ENCODE measurements at regions not wholly inside any gene's neighbourhood (a gene's known extent, or its start where the extent isn't known, plus 50 kb on each side); places are given as distances from the start of the nearest gene placed in this dataset.

DNA sequence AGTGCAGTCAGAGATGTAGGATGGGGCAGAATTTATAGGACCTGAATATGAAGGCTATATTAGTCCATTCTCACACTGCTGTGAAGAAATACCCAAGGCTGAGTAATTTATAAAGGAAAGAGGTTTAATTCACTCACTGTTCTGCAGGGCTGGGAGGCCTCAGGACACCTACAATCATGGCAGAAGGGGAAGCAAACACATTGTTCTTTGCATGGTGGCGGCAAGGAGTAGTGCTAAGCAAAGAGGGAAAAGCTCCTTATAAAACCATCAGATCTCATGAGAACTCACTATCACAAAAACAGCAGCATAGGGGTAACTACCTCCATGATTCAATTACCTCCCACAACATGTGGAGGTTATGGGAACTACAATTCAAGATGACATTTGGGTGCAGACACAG is 76.8 kb upstream of the MSTN start:
- peaks cover 3% of the 10 kb centered on the region for H3K36me3 ChIP-seq (replicated peaks; ENCODE audit: low read depth, low read length)
- H3K4me2 ChIP-seq (ENCODE audit: low read length): no peak overlapping the region
- no peak overlapping the region for H2AFZ ChIP-seq (ENCODE audit: low read depth, low read length)
- H3K4me1 ChIP-seq (ENCODE audit: low read length): peaks cover 6% of the 10 kb centered on the region; the same call in 1 of the 2 replicates
- H3K4me3 ChIP-seq (ENCODE audit: low read length): no peak overlapping the region
- no peak overlapping the region for H3K9ac ChIP-seq (ENCODE audit: low read length)
- no peaks in the 10 kb centered on the region for H3K79me2 ChIP-seq (ENCODE audit: low read length)
- peaks cover 13% of the 10 kb centered on the region; the same call in 1 of the 2 replicates for H3K9me3 ChIP-seq (ENCODE audit: insufficient read depth, low read length)
- no peak overlapping the region for H3K27ac ChIP-seq (ENCODE audit: low read length)
- no peaks in the 10 kb centered on the region for H4K20me1 ChIP-seq (ENCODE audit: insufficient read depth, low read length)
- no peaks in the 10 kb centered on the region for H3K27me3 ChIP-seq (ENCODE audit: low read depth, low read length)
- TF ChIP-seq EZH2phosphoT487 (IDR thresholded peaks at IDR 0.05; ENCODE audit: low read depth): no peak
- TF ChIP-seq, protein P1, sequence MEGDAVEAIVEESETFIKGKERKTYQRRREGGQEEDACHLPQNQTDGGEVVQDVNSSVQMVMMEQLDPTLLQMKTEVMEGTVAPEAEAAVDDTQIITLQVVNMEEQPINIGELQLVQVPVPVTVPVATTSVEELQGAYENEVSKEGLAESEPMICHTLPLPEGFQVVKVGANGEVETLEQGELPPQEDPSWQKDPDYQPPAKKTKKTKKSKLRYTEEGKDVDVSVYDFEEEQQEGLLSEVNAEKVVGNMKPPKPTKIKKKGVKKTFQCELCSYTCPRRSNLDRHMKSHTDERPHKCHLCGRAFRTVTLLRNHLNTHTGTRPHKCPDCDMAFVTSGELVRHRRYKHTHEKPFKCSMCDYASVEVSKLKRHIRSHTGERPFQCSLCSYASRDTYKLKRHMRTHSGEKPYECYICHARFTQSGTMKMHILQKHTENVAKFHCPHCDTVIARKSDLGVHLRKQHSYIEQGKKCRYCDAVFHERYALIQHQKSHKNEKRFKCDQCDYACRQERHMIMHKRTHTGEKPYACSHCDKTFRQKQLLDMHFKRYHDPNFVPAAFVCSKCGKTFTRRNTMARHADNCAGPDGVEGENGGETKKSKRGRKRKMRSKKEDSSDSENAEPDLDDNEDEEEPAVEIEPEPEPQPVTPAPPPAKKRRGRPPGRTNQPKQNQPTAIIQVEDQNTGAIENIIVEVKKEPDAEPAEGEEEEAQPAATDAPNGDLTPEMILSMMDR (IDR thresholded peaks at IDR 0.05; ENCODE audit: low read depth, low read length): no peak

DNA sequence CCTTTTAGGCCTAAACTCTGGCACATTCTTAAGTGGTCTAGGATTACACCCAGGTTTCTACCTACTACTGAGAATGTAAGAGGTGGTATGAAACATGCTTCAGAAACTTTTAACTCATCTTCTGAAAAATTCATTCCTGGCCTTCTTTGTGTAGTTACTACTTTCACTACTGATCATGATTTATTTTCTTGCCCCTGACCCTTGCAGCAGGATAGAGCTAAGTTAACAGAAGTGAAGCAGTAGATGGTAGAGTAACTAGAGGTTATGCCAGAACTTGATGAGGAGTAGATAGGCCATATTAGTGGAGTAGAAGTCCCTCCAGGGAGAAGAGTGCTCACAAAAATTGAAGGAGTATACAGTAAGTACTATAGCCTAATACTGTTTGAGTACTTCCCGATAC is 75.5 kb upstream of the MSTN start:
- no peaks in the 10 kb centered on the region for H3K79me2 ChIP-seq (ENCODE audit: low read length)
- H3K27ac ChIP-seq (ENCODE audit: low read length): no peak overlapping the region
- H4K20me1 ChIP-seq (ENCODE audit: insufficient read depth, low read length): no peaks in the 10 kb centered on the region
- H2AFZ ChIP-seq (ENCODE audit: low read depth, low read length): no peak overlapping the region
- peaks cover 3% of the 10 kb centered on the region for H3K36me3 ChIP-seq (replicated peaks; ENCODE audit: low read depth, low read length)
- H3K27me3 ChIP-seq (ENCODE audit: low read depth, low read length): no peaks in the 10 kb centered on the region
- no peak overlapping the region for H3K9ac ChIP-seq (ENCODE audit: low read length)
- H3K4me3 ChIP-seq (ENCODE audit: low read length): no peak overlapping the region
- no peak for TF ChIP-seq EZH2phosphoT487 (IDR thresholded peaks at IDR 0.05; ENCODE audit: low read depth)
- TF ChIP-seq, protein P1 (IDR thresholded peaks at IDR 0.05; ENCODE audit: low read depth, low read length): no peak
- H3K9me3 ChIP-seq (ENCODE audit: insufficient read depth, low read length): peaks cover 13% of the 10 kb centered on the region; the same call in 1 of the 2 replicates
- peaks cover 6% of the 10 kb centered on the region; the same call in 1 of the 2 replicates for H3K4me1 ChIP-seq (ENCODE audit: low read length)
- H3K4me2 ChIP-seq (ENCODE audit: low read length): no peak overlapping the region

DNA sequence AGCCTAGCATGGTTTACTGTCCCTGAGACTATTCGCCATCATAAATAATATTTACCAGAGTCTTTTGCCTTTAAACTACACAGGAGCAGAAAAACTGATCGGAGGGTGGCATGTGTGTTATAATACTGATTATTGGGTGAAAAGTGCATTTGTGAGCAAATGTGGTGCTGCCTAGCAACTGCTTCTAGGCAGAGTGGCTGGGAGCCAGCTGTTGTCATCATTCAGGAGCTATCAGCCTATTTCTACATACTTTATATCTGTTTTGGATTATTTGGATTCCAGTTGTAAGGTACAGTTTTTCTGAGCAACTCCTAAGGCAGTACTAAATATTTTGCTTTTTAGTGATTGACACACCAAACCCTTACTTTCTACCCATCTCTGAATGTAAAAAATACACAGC is 75.0 kb upstream of the MSTN start:
- no peak overlapping the region for H3K4me3 ChIP-seq (ENCODE audit: low read length)
- H3K79me2 ChIP-seq (ENCODE audit: low read length): no peaks in the 10 kb centered on the region
- TF ChIP-seq EZH2phosphoT487 (IDR thresholded peaks at IDR 0.05; ENCODE audit: low read depth): no peak
- TF ChIP-seq, protein P1 (IDR thresholded peaks at IDR 0.05; ENCODE audit: low read depth, low read length): no peak
- H3K36me3 ChIP-seq (replicated peaks; ENCODE audit: low read depth, low read length): peaks cover 3% of the 10 kb centered on the region
- H3K27me3 ChIP-seq (ENCODE audit: low read depth, low read length): no peaks in the 10 kb centered on the region
- no peak overlapping the region for H3K9ac ChIP-seq (ENCODE audit: low read length)
- H2AFZ ChIP-seq (ENCODE audit: low read depth, low read length): no peak overlapping the region
- no peak overlapping the region for H3K27ac ChIP-seq (ENCODE audit: low read length)
- peaks cover 13% of the 10 kb centered on the region; the same call in 1 of the 2 replicates for H3K9me3 ChIP-seq (ENCODE audit: insufficient read depth, low read length)
- H3K4me1 ChIP-seq (ENCODE audit: low read length): peaks cover 6% of the 10 kb centered on the region; the same call in 1 of the 2 replicates
- H4K20me1 ChIP-seq (ENCODE audit: insufficient read depth, low read length): no peaks in the 10 kb centered on the region
- H3K4me2 ChIP-seq (ENCODE audit: low read length): no peak overlapping the region

DNA sequence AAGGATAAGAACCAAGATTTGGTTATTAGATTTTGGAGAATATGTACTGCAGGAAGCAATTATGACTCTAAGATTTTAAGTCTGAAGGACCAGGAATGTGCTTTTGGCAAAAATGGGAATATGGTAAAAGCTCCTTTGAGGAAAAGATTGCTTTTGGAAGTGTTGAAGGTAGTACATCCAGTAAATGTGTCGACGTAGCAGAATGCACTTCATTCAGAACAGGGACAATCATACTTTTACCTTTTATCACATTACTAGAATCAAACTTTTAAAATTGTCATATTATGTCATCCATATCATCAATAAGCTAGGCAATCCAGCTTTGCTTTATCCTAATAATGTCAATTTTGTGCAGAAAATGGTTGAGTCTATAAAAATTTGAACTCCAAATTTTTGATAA is 74.3 kb upstream of the MSTN start:
- Histone ChIP-seq H3K36me3 (replicated peaks; ENCODE audit: low read depth, low read length) (peaks cover 3% of the 10 kb centered on the region), H3K4me2 (ENCODE audit: low read length) (no peak overlapping the region), H3K4me1 (ENCODE audit: low read length) (peaks cover 6% of the 10 kb centered on the region; the same call in 1 of the 2 replicates), H3K9ac (ENCODE audit: low read length) (no peak overlapping the region), H3K79me2 (ENCODE audit: low read length) (no peaks in the 10 kb centered on the region), H3K27me3 (ENCODE audit: low read depth, low read length) (no peaks in the 10 kb centered on the region), H4K20me1 (ENCODE audit: insufficient read depth, low read length) (no peaks in the 10 kb centered on the region), H2AFZ (ENCODE audit: low read depth, low read length) (no peak overlapping the region), H3K9me3 (ENCODE audit: insufficient read depth, low read length) (peaks cover 13% of the 10 kb centered on the region; the same call in 1 of the 2 replicates), H3K27ac (ENCODE audit: low read length) (no peak overlapping the region), H3K4me3 (ENCODE audit: low read length) (no peak overlapping the region)
- TF ChIP-seq, protein P1 (IDR thresholded peaks at IDR 0.05; ENCODE audit: low read depth, low read length): no peak
- no peak for TF ChIP-seq EZH2phosphoT487 (IDR thresholded peaks at IDR 0.05; ENCODE audit: low read depth)
